Left ventricle myocardium inferior (tissue), 1 donor: ENCODE measurements at regions not wholly inside any gene's neighbourhood (a gene's known extent, or its start where the extent isn't known, plus 50 kb on each side); places are given as distances from the start of the nearest gene placed in this dataset.

Source experiments
- DNase-seq: peaks from one replicate; pipeline ENCODE4 v3.0.0-alpha.2; 2020
- H3K27ac ChIP-seq: fragments of 200-600 bp; replicated peaks from 2 replicates; pipeline ENCODE4 v1.8.0; 2021
- H3K27me3 ChIP-seq: fragments of 200-600 bp; 2 replicates; pipeline ENCODE4 v1.8.0; 2021; ENCODE audit warnings: low read depth
- H3K36me3 ChIP-seq: fragments of 200-600 bp; 2 replicates; pipeline ENCODE4 v1.8.0; 2021
- H3K4me1 ChIP-seq: fragments of 200-600 bp; 2 replicates; pipeline ENCODE4 v1.8.0; 2021
- H3K4me3 ChIP-seq: fragments of 200-600 bp; 2 replicates; pipeline ENCODE4 v1.8.0; 2021; ENCODE audit warnings: mild to moderate bottlenecking, moderate library complexity
- H3K9me3 ChIP-seq: fragments of 200-600 bp; replicated peaks from 2 replicates; pipeline ENCODE4 v1.8.0; 2021
- intact Hi-C: fragments of 100-400 bp; cut with micrococcal nuclease; formaldehyde crosslinking; loops from one replicate; pipeline ENCODE4 v1.11.0; 2022
- TF ChIP-seq, protein P1 (sequence below): fragments of 200-600 bp; IDR thresholded peaks from 2 replicates; pipeline ENCODE4 v1.8.0; 2021; ENCODE audit warnings: antibody characterized with exemption, mild to moderate bottlenecking, borderline replicate concordance
- donor health status: DM: no; HTN: yes; CAD: no; lungs with severe emphysema.

DNA sequence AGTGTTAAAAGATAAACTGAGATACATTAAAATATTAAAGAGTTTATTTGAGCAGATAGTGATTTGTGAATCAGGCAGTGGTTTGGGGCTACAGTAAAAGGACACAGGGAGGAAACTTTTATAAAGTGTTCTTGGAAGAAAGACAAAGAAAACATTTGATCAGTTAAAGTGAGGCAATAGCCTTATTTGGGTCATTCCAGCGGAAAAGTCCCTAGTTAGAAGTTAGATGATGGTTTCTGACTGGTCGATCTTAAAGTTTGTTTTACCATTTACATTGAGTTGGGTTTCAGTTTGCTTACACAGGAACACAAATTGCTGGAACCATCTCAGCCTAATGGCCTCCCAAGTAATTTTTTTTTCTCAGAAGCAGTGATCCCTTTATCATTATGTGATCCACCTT lies 69.7 kb downstream of the PPP1R2C start:
- H3K27me3 ChIP-seq, result no peaks in the 10 kb centered on the region
- no peaks in the 10 kb centered on the region for H3K4me1 ChIP-seq
- TF ChIP-seq, protein P1, sequence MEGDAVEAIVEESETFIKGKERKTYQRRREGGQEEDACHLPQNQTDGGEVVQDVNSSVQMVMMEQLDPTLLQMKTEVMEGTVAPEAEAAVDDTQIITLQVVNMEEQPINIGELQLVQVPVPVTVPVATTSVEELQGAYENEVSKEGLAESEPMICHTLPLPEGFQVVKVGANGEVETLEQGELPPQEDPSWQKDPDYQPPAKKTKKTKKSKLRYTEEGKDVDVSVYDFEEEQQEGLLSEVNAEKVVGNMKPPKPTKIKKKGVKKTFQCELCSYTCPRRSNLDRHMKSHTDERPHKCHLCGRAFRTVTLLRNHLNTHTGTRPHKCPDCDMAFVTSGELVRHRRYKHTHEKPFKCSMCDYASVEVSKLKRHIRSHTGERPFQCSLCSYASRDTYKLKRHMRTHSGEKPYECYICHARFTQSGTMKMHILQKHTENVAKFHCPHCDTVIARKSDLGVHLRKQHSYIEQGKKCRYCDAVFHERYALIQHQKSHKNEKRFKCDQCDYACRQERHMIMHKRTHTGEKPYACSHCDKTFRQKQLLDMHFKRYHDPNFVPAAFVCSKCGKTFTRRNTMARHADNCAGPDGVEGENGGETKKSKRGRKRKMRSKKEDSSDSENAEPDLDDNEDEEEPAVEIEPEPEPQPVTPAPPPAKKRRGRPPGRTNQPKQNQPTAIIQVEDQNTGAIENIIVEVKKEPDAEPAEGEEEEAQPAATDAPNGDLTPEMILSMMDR, result no peak
- H3K4me3 ChIP-seq, result no peak overlapping the region
- intact Hi-C loops, result no loop called here
- H3K9me3 ChIP-seq, result no peaks in the 10 kb centered on the region
- H3K36me3 ChIP-seq, result no peaks in the 10 kb centered on the region
- peak overlapping the region; percentile 36 for H3K27ac ChIP-seq
- no peak for DNase-seq

DNA sequence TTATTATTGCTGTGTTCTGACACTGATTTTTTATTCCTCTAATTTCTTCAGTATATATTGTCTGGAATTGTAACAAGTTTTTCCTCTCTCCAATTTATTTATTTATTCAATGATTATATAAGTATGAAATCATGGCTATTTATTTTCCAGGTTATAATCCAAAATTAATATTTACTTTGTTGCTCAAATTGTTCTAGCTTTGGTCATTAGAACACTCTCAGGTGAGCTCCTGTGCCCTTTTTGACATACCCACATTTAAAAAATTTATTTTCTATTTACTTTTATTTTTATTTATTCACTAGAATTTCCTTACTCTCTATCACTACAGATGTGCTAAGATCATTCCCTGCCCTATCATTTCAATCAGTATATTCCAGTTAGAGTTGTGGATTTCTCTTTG lies 70.2 kb downstream of the PPP1R2C start:
- intact Hi-C loops, result no loop called here

DNA sequence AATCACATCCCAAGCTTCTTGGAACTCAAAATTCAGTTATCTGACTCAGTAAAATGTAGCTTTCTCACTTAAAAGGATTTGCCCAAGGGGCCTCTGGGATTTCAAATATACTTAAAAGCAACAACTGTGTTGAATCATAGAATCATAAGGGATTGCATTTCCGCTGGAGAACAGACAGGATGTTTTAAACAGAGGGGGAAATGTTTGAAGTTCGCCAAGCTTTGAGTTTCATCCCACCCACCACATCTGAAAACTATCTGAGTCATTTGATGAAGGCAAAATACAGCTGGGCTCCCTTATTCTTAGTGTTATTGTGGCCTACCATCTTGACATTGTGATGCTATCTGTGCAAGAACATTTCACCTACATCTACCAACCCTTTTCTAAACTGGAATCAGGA lies 73.5 kb downstream of the PPP1R2C start:
- Histone ChIP-seq H3K27me3 (no peaks in the 10 kb centered on the region), H3K9me3 (no peaks in the 10 kb centered on the region), H3K4me1 (no peaks in the 10 kb centered on the region), H3K36me3 (no peaks in the 10 kb centered on the region), H3K4me3 (no peak overlapping the region), H3K27ac (no peak overlapping the region)
- intact Hi-C loops, result no loop called here
- TF ChIP-seq, protein P1, result no peak
- DNase-seq, result no peak

More for the DNA sequence above, 70.2 kb downstream of the PPP1R2C start:
- DNase-seq, result no peak
- no peak overlapping the region for H3K4me3 ChIP-seq
- H3K27me3 ChIP-seq, result no peaks in the 10 kb centered on the region
- TF ChIP-seq, protein P1, result no peak
- H3K9me3 ChIP-seq, result no peaks in the 10 kb centered on the region
- H3K36me3 ChIP-seq, result no peaks in the 10 kb centered on the region
- H3K4me1 ChIP-seq, result no peaks in the 10 kb centered on the region
- H3K27ac ChIP-seq, result no peak overlapping the region

DNA sequence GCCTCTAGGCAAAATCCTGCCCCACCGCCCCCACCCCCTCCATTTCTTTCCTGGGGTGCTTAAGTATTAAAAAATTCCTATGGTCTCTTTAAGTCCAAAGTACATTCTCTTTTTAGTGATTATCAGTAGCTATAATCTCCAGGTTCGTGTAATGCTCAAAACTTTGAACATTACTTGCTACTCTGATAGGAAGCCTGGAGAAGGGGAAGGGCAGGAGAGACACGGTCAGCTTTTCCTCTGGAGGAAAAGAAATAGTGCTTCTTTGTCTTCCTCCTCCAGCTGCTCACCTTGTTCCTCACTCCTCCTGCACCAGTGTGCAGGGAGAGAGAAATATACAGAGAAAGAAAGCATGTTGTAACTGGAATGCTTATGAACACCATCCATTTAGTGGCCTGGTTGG lies 80.4 kb downstream of the PPP1R2C start:
- TF ChIP-seq, protein P1, result no peak
- Histone ChIP-seq H3K36me3 (no peaks in the 10 kb centered on the region), H3K27ac (no peak overlapping the region), H3K9me3 (no peaks in the 10 kb centered on the region), H3K4me1 (no peaks in the 10 kb centered on the region), H3K27me3 (no peaks in the 10 kb centered on the region), H3K4me3 (no peak overlapping the region)
- no peak for DNase-seq
- intact Hi-C loops, result no loop called here

DNA sequence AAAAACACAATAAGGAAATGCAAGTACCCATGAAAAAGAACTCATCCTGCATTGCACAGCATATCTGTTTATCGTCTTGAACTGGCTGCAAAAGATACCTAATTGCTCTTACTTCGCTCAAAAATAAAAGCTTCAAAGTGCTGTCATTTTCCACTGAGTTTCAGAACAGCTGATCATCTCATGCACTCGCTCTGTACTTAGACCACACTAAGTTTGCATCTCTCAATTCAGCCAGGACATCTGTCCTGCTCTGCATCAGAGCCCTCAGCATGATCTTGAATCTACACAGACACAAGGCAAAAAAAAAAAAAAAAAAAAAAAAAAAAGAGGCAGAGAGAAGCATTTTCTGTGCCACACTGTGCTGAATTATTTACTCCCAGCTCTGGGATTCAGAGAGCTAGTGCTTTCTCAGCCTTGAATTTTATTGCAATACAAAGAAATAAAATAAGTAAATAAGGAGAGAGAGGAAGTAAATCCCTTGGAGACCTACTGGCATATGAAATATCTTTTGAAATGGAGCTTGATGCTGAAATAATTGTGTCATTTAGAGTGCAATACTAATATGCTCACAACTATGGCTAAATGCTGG lies 81.3 kb downstream of the PPP1R2C start:
- Histone ChIP-seq H3K27ac (no peak overlapping the region), H3K4me3 (no peak overlapping the region), H3K4me1 (no peaks in the 10 kb centered on the region), H3K9me3 (no peaks in the 10 kb centered on the region), H3K27me3 (no peaks in the 10 kb centered on the region), H3K36me3 (no peaks in the 10 kb centered on the region)
- TF ChIP-seq, protein P1, result no peak
- DNase-seq, result no peak
- intact Hi-C loops, result no loop called here
